Suprapubic skin (tissue), 3 donors: ENCODE measurements at regions not wholly inside any gene's neighbourhood (a gene's known extent, or its start where the extent isn't known, plus 50 kb on each side); places are given as distances from the start of the nearest gene placed in this dataset.

Source experiments
- CTCF ChIP-seq, 2 donors: fragments of 200-600 bp in 1 of 2; fragments of 450-650 bp in 1 of 2; sonication (generic) in 1 of 2; IDR thresholded peaks; one replicate each; pipeline ENCODE4 v1.5.1; 2016 to 2019; ENCODE audit warnings: antibody characterized with exemption in 2 of 2, mild to moderate bottlenecking in 1 of 2, moderate library complexity in 1 of 2
- POLR2A ChIP-seq, 2 donors: fragments of 450-650 bp; IDR thresholded peaks; one replicate each; pipeline ENCODE4 v1.6.1; 2017; ENCODE audit warnings: antibody characterized with exemption in 2 of 2, mild to moderate bottlenecking in 2 of 2, moderate library complexity in 2 of 2

GRCh38 chr4:79563219-79563618, 155.2 kb upstream of the GK2 start:
- TF ChIP-seq CTCF (IDR thresholded peaks at IDR 0.05): no peak
- no peak for TF ChIP-seq POLR2A (IDR thresholded peaks at IDR 0.05)
